ENCODE measurements at regions not wholly inside any gene's neighbourhood (a gene's known extent, or its start where the extent isn't known, plus 50 kb on each side); places are given as distances from the start of the nearest gene placed in this dataset.

DNA sequence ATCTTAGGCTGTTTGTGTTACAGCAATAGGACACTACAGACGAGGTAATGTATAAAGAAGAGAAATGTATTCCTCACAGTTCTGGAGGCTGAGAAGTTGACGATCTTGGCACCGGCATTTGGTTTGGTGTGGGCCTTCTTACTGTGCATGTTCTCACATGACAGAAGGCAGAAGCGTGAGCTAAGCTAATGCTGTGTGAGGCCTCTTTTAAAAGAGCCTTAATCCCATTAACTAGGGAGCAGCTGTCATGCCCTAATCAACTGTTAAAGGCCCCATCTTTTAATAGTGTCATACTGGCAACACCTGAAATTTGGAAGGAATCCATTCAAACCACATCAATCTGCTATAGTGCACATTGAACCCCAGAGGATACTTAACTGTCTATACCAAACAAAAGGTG, 992.9 kb downstream of the GALC start:
- Histone ChIP-seq H4K20me1 (ENCODE audit: insufficient read depth, low read length) (no peaks in the 10 kb centered on the region), H3K27me3 (ENCODE audit: insufficient read depth, low read length) (no peaks in the 10 kb centered on the region), H3K36me3 (ENCODE audit: insufficient read depth, low read length) (no peaks in the 10 kb centered on the region), H3K9me3 (ENCODE audit: insufficient read depth, low read depth, low read length) (no peaks in the 10 kb centered on the region), H3K4me1 (ENCODE audit: insufficient read depth, low read length) (no peaks in the 10 kb centered on the region), H3K4me2 (ENCODE audit: low read length) (no peak overlapping the region), H2AFZ (ENCODE audit: low read depth, low read length) (no peak overlapping the region), H3K27ac (ENCODE audit: low read depth, low read length) (no peak overlapping the region), H3K9ac (ENCODE audit: low read length) (no peak overlapping the region), H3K79me2 (ENCODE audit: insufficient read depth, low read length) (no peaks in the 10 kb centered on the region), H3K4me3 (ENCODE audit: insufficient read depth, low read depth, low read length) (no peak overlapping the region)
- Mint-ChIP-seq H3K27ac (ENCODE audit: unreplicated experiment) (no peak overlapping the region), H3K36me3 (ENCODE audit: low read depth, unreplicated experiment) (no peaks in the 10 kb centered on the region), H3K4me3 (ENCODE audit: unreplicated experiment) (no peak overlapping the region), H3K9me3 (ENCODE audit: unreplicated experiment) (no peaks in the 10 kb centered on the region), H3K27me3 (ENCODE audit: low read depth, unreplicated experiment) (no peaks in the 10 kb centered on the region), H3K4me1 (ENCODE audit: low read depth, unreplicated experiment) (no peaks in the 10 kb centered on the region)
- DNase-seq (ENCODE audit: low read depth) (no peak), FAIRE-seq (no peak)
- TF ChIP-seq, protein P1, sequence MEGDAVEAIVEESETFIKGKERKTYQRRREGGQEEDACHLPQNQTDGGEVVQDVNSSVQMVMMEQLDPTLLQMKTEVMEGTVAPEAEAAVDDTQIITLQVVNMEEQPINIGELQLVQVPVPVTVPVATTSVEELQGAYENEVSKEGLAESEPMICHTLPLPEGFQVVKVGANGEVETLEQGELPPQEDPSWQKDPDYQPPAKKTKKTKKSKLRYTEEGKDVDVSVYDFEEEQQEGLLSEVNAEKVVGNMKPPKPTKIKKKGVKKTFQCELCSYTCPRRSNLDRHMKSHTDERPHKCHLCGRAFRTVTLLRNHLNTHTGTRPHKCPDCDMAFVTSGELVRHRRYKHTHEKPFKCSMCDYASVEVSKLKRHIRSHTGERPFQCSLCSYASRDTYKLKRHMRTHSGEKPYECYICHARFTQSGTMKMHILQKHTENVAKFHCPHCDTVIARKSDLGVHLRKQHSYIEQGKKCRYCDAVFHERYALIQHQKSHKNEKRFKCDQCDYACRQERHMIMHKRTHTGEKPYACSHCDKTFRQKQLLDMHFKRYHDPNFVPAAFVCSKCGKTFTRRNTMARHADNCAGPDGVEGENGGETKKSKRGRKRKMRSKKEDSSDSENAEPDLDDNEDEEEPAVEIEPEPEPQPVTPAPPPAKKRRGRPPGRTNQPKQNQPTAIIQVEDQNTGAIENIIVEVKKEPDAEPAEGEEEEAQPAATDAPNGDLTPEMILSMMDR (IDR thresholded peaks at IDR 0.05; ENCODE audit: insufficient read depth, low read depth, low read length), result no peak
- no peak for TF ChIP-seq EZH2 (IDR thresholded peaks at IDR 0.05; ENCODE audit: insufficient read depth, low read length)

GRCh38 chr14:86999036-86999435, 993.9 kb downstream of the GALC start:
- H3K4me2 ChIP-seq (ENCODE audit: low read length), result no peak overlapping the region
- DNase-seq (ENCODE audit: low read depth) (no peak), FAIRE-seq (no peak)
- no peak overlapping the region for H2AFZ ChIP-seq (ENCODE audit: low read depth, low read length)
- H3K9me3 ChIP-seq (ENCODE audit: insufficient read depth, low read depth, low read length), result no peaks in the 10 kb centered on the region
- H3K4me3 Mint-ChIP-seq (ENCODE audit: unreplicated experiment), result no peak overlapping the region
- TF ChIP-seq EZH2 (IDR thresholded peaks at IDR 0.05; ENCODE audit: insufficient read depth, low read length), result no peak
- TF ChIP-seq, protein P1 (IDR thresholded peaks at IDR 0.05; ENCODE audit: insufficient read depth, low read depth, low read length), result no peak
- H3K27me3 Mint-ChIP-seq (ENCODE audit: low read depth, unreplicated experiment), result no peaks in the 10 kb centered on the region
- H3K79me2 ChIP-seq (ENCODE audit: insufficient read depth, low read length), result no peaks in the 10 kb centered on the region
- H3K27ac ChIP-seq (ENCODE audit: low read depth, low read length), result no peak overlapping the region
- no peaks in the 10 kb centered on the region for H3K36me3 ChIP-seq (ENCODE audit: insufficient read depth, low read length)
- no peaks in the 10 kb centered on the region for H4K20me1 ChIP-seq (ENCODE audit: insufficient read depth, low read length)
- no peak overlapping the region for H3K9ac ChIP-seq (ENCODE audit: low read length)
- H3K36me3 Mint-ChIP-seq (ENCODE audit: low read depth, unreplicated experiment), result no peaks in the 10 kb centered on the region
- H3K4me1 Mint-ChIP-seq (ENCODE audit: low read depth, unreplicated experiment), result no peaks in the 10 kb centered on the region
- H3K27me3 ChIP-seq (ENCODE audit: insufficient read depth, low read length), result no peaks in the 10 kb centered on the region
- no peaks in the 10 kb centered on the region for H3K4me1 ChIP-seq (ENCODE audit: insufficient read depth, low read length)
- H3K4me3 ChIP-seq (ENCODE audit: insufficient read depth, low read depth, low read length), result no peak overlapping the region
- H3K9me3 Mint-ChIP-seq (ENCODE audit: unreplicated experiment), result no peaks in the 10 kb centered on the region
- no peak overlapping the region for H3K27ac Mint-ChIP-seq (ENCODE audit: unreplicated experiment)

DNA sequence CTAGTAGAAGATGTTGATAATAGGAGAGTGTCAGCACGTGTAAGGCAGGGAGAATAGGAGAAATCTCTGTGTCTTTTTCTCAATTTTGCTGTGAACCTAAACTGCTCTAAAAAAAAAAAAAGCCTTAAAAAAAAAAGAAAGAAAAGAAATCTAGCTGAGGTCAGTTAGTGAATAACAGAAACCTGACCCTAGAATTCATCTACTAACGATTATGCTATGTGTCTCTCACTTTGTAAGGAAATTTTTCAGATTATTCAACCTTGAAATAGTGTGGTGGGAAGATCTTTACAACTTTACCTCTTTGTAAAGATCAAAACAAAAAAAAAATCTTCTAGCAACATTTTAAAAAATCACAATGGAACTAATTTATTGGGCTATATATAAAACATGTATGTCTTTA, 995.7 kb downstream of the GALC start:
- no peak overlapping the region for H3K4me3 ChIP-seq (ENCODE audit: insufficient read depth, low read depth, low read length)
- H3K4me2 ChIP-seq (ENCODE audit: low read length), result no peak overlapping the region
- no peaks in the 10 kb centered on the region for H3K79me2 ChIP-seq (ENCODE audit: insufficient read depth, low read length)
- Mint-ChIP-seq H3K36me3 (ENCODE audit: low read depth, unreplicated experiment) (no peaks in the 10 kb centered on the region), H3K9me3 (ENCODE audit: unreplicated experiment) (no peaks in the 10 kb centered on the region), H3K27ac (ENCODE audit: unreplicated experiment) (no peak overlapping the region), H3K27me3 (ENCODE audit: low read depth, unreplicated experiment) (no peaks in the 10 kb centered on the region), H3K4me1 (ENCODE audit: low read depth, unreplicated experiment) (no peaks in the 10 kb centered on the region), H3K4me3 (ENCODE audit: unreplicated experiment) (no peak overlapping the region)
- no peak overlapping the region for H3K27ac ChIP-seq (ENCODE audit: low read depth, low read length)
- no peaks in the 10 kb centered on the region for H3K36me3 ChIP-seq (ENCODE audit: insufficient read depth, low read length)
- H2AFZ ChIP-seq (ENCODE audit: low read depth, low read length), result no peak overlapping the region
- H3K27me3 ChIP-seq (ENCODE audit: insufficient read depth, low read length), result no peaks in the 10 kb centered on the region
- no peak for FAIRE-seq
- no peaks in the 10 kb centered on the region for H3K9me3 ChIP-seq (ENCODE audit: insufficient read depth, low read depth, low read length)
- no peak for DNase-seq (ENCODE audit: low read depth)
- H3K4me1 ChIP-seq (ENCODE audit: insufficient read depth, low read length), result no peaks in the 10 kb centered on the region
- TF ChIP-seq, protein P1 (IDR thresholded peaks at IDR 0.05; ENCODE audit: insufficient read depth, low read depth, low read length), result no peak
- TF ChIP-seq EZH2 (IDR thresholded peaks at IDR 0.05; ENCODE audit: insufficient read depth, low read length), result no peak
- no peaks in the 10 kb centered on the region for H4K20me1 ChIP-seq (ENCODE audit: insufficient read depth, low read length)
- no peak overlapping the region for H3K9ac ChIP-seq (ENCODE audit: low read length)
